Tibial nerve (tissue), 4 donors: ENCODE measurements at regions not wholly inside any gene's neighbourhood (a gene's known extent, or its start where the extent isn't known, plus 50 kb on each side); places are given as distances from the start of the nearest gene placed in this dataset.

ENCODE experiments used
- DNase-seq, 2 donors: peaks; one replicate each; pipeline ENCODE4 v3.0.0-alpha.2; 2019; ENCODE audit warnings: low spot score in 2 of 2
- H3K27ac ChIP-seq, 4 donors: fragments of 200-600 bp; sonication (generic) in 3 of 4; one replicate each; pipeline ENCODE4 v1.5.1; 2017 to 2019; ENCODE audit warnings: mild to moderate bottlenecking in 1 of 4
- H3K27me3 ChIP-seq, 2 donors: fragments of 200-600 bp; sonication (generic) in 1 of 2; one replicate each; pipeline versions ENCODE4 v1.5.1 to v1.6.0; 2017 to 2019
- H3K36me3 ChIP-seq, 3 donors: fragments of 200-600 bp; sonication (generic); one replicate each; pipeline ENCODE4 v1.5.1; 2018 to 2019
- H3K4me1 ChIP-seq, 4 donors: fragments of 200-600 bp; sonication (generic) in 3 of 4; one replicate each; pipeline ENCODE4 v1.5.1; 2017 to 2019
- H3K4me3 ChIP-seq, 4 donors: fragments of 200-600 bp; sonication (generic) in 3 of 4; one replicate each; pipeline ENCODE4 v1.5.1; 2017 to 2019; ENCODE audit warnings: mild to moderate bottlenecking in 1 of 4, moderate library complexity in 1 of 4
- H3K9me3 ChIP-seq, 4 donors: fragments of 200-600 bp; sonication (generic) in 3 of 4; one replicate each; pipeline ENCODE4 v1.5.1; 2017 to 2019
- CTCF ChIP-seq, 5 experiments: fragments of 200-600 bp in 3 of 5; fragments of 450-650 bp in 2 of 5; sonication (generic) in 3 of 5; IDR thresholded peaks; one replicate each; pipeline ENCODE4 v1.5.1; 2016 to 2019; ENCODE audit warnings: antibody characterized with exemption in 5 of 5, mild to moderate bottlenecking in 3 of 5, moderate library complexity in 2 of 5
- EP300 ChIP-seq, 2 donors: sonication (generic); formaldehyde crosslinking; IDR thresholded peaks; one replicate each; pipeline ENCODE4 v1.6.1; 2017; ENCODE audit warnings: antibody characterized with exemption in 2 of 2, mild to moderate bottlenecking in 1 of 2
- POLR2A ChIP-seq, 2 donors: fragments of 450-650 bp; IDR thresholded peaks; one replicate each; pipeline ENCODE4 v1.6.1; 2017; ENCODE audit warnings: antibody characterized with exemption in 2 of 2, mild to moderate bottlenecking in 2 of 2, moderate library complexity in 2 of 2
- WGBS, 2 donors: methylation state at CpG; one replicate each; pipeline ENCODE4 v1.1.5; 2018; 5-methylcytosine and 5-hydroxymethylcytosine counted together

DNA sequence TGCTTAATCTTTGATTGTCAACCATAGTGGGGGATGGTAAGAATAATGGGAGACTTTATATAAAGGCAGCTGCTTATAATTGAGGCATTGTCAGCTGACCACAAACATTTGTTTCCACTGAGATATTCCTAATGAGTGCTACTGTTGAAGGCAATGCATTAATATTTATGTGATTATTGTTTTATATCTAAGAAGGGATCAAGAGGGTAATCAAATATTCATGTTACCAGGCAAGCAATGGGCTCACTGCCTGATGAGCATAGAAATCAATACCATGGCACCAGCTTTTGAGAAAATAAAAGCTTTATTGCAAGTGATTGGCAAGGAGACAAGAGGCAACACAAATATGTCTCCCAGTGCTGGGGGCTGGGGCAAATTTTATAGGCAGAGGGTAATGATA is 706.7 kb upstream of the ADAMTS5 start:
- no peaks in the 10 kb centered on the region for H3K36me3 ChIP-seq
- DNase-seq = no peak
- H3K27ac ChIP-seq = no peak overlapping the region
- no peaks in the 10 kb centered on the region for H3K27me3 ChIP-seq
- H3K4me1 ChIP-seq = no peaks in the 10 kb centered on the region
- H3K9me3 ChIP-seq = no peaks in the 10 kb centered on the region
- H3K4me3 ChIP-seq = no peak overlapping the region
- TF ChIP-seq CTCF (IDR thresholded peaks at IDR 0.05) (no peak), EP300 (IDR thresholded peaks at IDR 0.05) (no peak), POLR2A (IDR thresholded peaks at IDR 0.05) (no peak)

- Histone ChIP-seq H3K9me3 (no peaks in the 10 kb centered on the region), H3K27ac (no peak overlapping the region), H3K27me3 (no peaks in the 10 kb centered on the region), H3K4me3 (no peak overlapping the region), H3K4me1 (no peaks in the 10 kb centered on the region), H3K36me3 (no peaks in the 10 kb centered on the region)
- WGBS, 2 donors = 76 to 90% methylated on average over 1 of the region's 1 CpG
- TF ChIP-seq POLR2A (IDR thresholded peaks at IDR 0.05) = no peak
- TF ChIP-seq CTCF (IDR thresholded peaks at IDR 0.05) = no peak
- TF ChIP-seq EP300 (IDR thresholded peaks at IDR 0.05) = no peak
- DNase-seq = no peak
These were observed 704.3 kb upstream of the ADAMTS5 start for GRCh38 chr21:27671207-27671606.

DNA sequence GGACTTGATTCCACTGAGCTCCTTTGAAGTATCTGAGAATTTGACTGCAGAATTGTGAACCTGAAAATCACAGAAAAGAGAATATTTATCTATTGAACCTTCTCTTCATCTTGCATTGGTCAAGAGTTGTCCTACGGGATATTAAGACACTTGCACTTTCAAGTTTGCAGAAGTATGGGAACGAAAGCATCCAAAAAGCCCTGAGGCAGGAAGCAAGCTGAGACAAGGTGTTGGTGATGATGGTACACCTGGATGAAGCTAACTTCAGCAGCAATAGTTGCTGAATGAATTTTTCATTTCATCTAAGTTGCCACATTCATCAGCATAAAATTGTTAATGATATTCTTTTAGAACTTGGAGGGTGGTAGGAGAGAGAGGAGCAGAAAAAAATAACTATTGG is 686.6 kb upstream of the ADAMTS5 start:
- DNase-seq = no peak
- 90 to 94% methylated on average over 2 of the region's 2 CpGs for WGBS, 2 donors
- no peak overlapping the region for H3K4me3 ChIP-seq
- peaks cover 0 to 3% (median 0%) of the 10 kb centered on the region in 4 donors for H3K9me3 ChIP-seq
- H3K4me1 ChIP-seq = no peaks in the 10 kb centered on the region
- H3K36me3 ChIP-seq = no peaks in the 10 kb centered on the region
- TF ChIP-seq POLR2A (IDR thresholded peaks at IDR 0.05) (no peak), EP300 (IDR thresholded peaks at IDR 0.05) (no peak), CTCF (IDR thresholded peaks at IDR 0.05) (no peak)
- no peaks in the 10 kb centered on the region for H3K27me3 ChIP-seq
- H3K27ac ChIP-seq = no peak overlapping the region

DNA sequence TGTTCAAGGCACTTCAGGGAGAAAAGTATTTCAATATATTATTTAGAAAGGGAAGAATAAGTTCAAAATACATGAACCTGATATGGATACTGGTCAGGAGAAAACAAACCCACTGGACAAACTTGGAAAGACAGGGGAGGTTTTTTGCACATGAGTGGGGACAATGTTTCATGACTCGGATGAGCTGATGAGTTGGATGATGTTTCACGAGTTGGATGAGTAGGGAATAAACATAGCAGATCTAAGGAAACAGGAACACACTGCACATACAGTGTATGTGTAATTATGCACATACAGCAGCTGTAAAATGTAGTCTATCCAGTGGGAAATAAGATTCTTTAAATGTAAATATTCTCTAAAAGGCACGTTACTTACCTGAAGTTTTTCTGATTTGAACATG is 682.9 kb upstream of the ADAMTS5 start:
- Histone ChIP-seq H3K36me3 (no peaks in the 10 kb centered on the region), H3K4me3 (no peak overlapping the region), H3K27me3 (no peaks in the 10 kb centered on the region), H3K27ac (no peak overlapping the region), H3K4me1 (no peaks in the 10 kb centered on the region), H3K9me3 (no peaks in the 10 kb centered on the region)
- TF ChIP-seq CTCF (IDR thresholded peaks at IDR 0.05) (no peak), EP300 (IDR thresholded peaks at IDR 0.05) (no peak), POLR2A (IDR thresholded peaks at IDR 0.05) (no peak)
- 73 to 78% methylated on average over 3 of the region's 3 CpGs for WGBS, 2 donors
- no peak for DNase-seq

- Histone ChIP-seq H3K9me3 (no peaks in the 10 kb centered on the region), H3K4me3 (no peak overlapping the region), H3K27me3 (no peaks in the 10 kb centered on the region), H3K36me3 (no peaks in the 10 kb centered on the region), H3K4me1 (no peaks in the 10 kb centered on the region), H3K27ac (no peak overlapping the region)
- no peak for DNase-seq
- 49 to 63% methylated on average over 4 of the region's 4 CpGs for WGBS, 2 donors
- TF ChIP-seq EP300 (IDR thresholded peaks at IDR 0.05) (no peak), POLR2A (IDR thresholded peaks at IDR 0.05) (no peak), CTCF (IDR thresholded peaks at IDR 0.05) (no peak)
These were observed 682.4 kb upstream of the ADAMTS5 start for GRCh38 chr21:27649323-27649722.
